ENCODE measurements at regions not wholly inside any gene's neighbourhood (a gene's known extent, or its start where the extent isn't known, plus 50 kb on each side); places are given as distances from the start of the nearest gene placed in this dataset.

GRCh38 chr2:39587641-39588040, 78.1 kb upstream of the TMEM178A start:
- intact Hi-C loops (cut with DNase I; ENCODE audit: low total_unique reads), result no loop called here
- no peaks in the 10 kb centered on the region for H3K4me1 ChIP-seq

GRCh38 chr2:39593439-39594393, 72.0 kb upstream of the TMEM178A start:
- no peaks in the 10 kb centered on the region for H3K9me3 ChIP-seq
- H3K4me1 ChIP-seq, result no peaks in the 10 kb centered on the region
- no peaks in the 10 kb centered on the region for H3K36me3 ChIP-seq
- no peak overlapping the region for H3K4me3 ChIP-seq
- H3K27me3 ChIP-seq, result no peaks in the 10 kb centered on the region
- TF ChIP-seq CTCF (IDR thresholded peaks at IDR 0.05) (peak in 2 of 3 donors; percentile 45 to 52), POLR2A (IDR thresholded peaks at IDR 0.05) (no peak)
- no peak for DNase-seq (ENCODE audit: low spot score in 2 of 2)
- intact Hi-C loops (cut with DNase I; ENCODE audit: low total_unique reads), result no loop called here
- H3K27ac ChIP-seq, result no peak overlapping the region

More at GRCh38 chr2:39587641-39588040, 78.1 kb upstream of the TMEM178A start:
- Histone ChIP-seq H3K27ac (no peak overlapping the region), H3K4me3 (no peak overlapping the region), H3K9me3 (no peaks in the 10 kb centered on the region), H3K27me3 (no peaks in the 10 kb centered on the region), H3K36me3 (no peaks in the 10 kb centered on the region)
- DNase-seq (ENCODE audit: low spot score in 2 of 2), result no peak
- TF ChIP-seq CTCF (IDR thresholded peaks at IDR 0.05), result no peak
- TF ChIP-seq POLR2A (IDR thresholded peaks at IDR 0.05), result no peak
- no peak for TF ChIP-seq POLR2AphosphoS5 (IDR thresholded peaks at IDR 0.05)

- Histone ChIP-seq H3K4me3 (no peak overlapping the region), H3K9me3 (no peaks in the 10 kb centered on the region), H3K36me3 (no peaks in the 10 kb centered on the region), H3K4me1 (no peaks in the 10 kb centered on the region), H3K27me3 (no peaks in the 10 kb centered on the region), H3K27ac (no peak overlapping the region)
- DNase-seq (ENCODE audit: low spot score in 2 of 2), result no peak
- TF ChIP-seq POLR2A (IDR thresholded peaks at IDR 0.05), result no peak
- TF ChIP-seq POLR2AphosphoS5 (IDR thresholded peaks at IDR 0.05), result no peak
- no peak for TF ChIP-seq CTCF (IDR thresholded peaks at IDR 0.05)
- intact Hi-C loops (cut with DNase I; ENCODE audit: low total_unique reads), result no loop called here
Observed at GRCh38 chr2:39595116-39595515, 70.6 kb upstream of the TMEM178A start.

GRCh38 chr2:39597314-39597713, 68.4 kb upstream of the TMEM178A start:
- Histone ChIP-seq H3K27me3 (no peaks in the 10 kb centered on the region), H3K36me3 (no peaks in the 10 kb centered on the region), H3K4me3 (no peak overlapping the region), H3K4me1 (no peaks in the 10 kb centered on the region), H3K9me3 (no peaks in the 10 kb centered on the region), H3K27ac (no peak overlapping the region)
- TF ChIP-seq CTCF (IDR thresholded peaks at IDR 0.05) (no peak), POLR2AphosphoS5 (IDR thresholded peaks at IDR 0.05) (no peak), POLR2A (IDR thresholded peaks at IDR 0.05) (no peak)
- intact Hi-C loops (cut with DNase I; ENCODE audit: low total_unique reads), result no loop called here
- no peak for DNase-seq (ENCODE audit: low spot score in 2 of 2)

GRCh38 chr2:39602616-39603015, 63.1 kb upstream of the TMEM178A start:
- intact Hi-C loops (cut with DNase I; ENCODE audit: low total_unique reads), result no loop called here
- Histone ChIP-seq H3K9me3 (no peaks in the 10 kb centered on the region), H3K4me1 (no peaks in the 10 kb centered on the region), H3K27me3 (no peaks in the 10 kb centered on the region), H3K27ac (no peak overlapping the region), H3K4me3 (no peak overlapping the region), H3K36me3 (no peaks in the 10 kb centered on the region)
- TF ChIP-seq POLR2A (IDR thresholded peaks at IDR 0.05) (no peak), CTCF (IDR thresholded peaks at IDR 0.05) (no peak), POLR2AphosphoS5 (IDR thresholded peaks at IDR 0.05) (no peak)
- DNase-seq (ENCODE audit: low spot score in 2 of 2), result no peak
